CD4-positive, alpha-beta T cell treated with Interleukin-10 for 1 hour (primary cell): ENCODE measurements at regions not wholly inside any gene's neighbourhood (a gene's known extent, or its start where the extent isn't known, plus 50 kb on each side); places are given as distances from the start of the nearest gene placed in this dataset.

Experiments used
- DNase-seq: peaks from one replicate; pipeline ENCODE4 v3.0.0-alpha.2; 2020

GRCh38 chr10:47195274-47195885, 104.6 kb upstream of the GDF10 start:
- no peak for DNase-seq

DNA sequence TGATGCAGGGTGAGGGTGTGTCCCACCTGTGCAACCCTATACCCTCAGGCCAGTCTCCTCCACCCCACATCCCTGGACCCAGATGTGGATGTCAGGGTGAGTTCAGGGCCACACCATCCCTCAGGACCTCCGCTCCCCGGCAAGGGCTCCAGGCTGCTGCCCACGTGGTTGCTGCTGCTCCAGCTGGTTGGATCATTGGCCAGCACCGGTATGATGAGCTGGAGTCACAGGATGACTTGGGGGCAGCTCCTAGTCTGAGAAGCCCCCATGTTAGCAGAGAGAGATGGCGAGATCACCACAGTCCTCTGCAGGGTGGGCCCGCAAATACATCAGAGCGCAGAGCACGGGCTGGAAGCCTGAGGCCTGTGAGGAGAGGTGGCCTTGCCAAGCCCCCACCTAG, 103.3 kb upstream of the GDF10 start:
- no peak for DNase-seq

- DNase-seq: no peak
These were observed 101.8 kb upstream of the GDF10 start for GRCh38 chr10:47198221-47198620.

DNA sequence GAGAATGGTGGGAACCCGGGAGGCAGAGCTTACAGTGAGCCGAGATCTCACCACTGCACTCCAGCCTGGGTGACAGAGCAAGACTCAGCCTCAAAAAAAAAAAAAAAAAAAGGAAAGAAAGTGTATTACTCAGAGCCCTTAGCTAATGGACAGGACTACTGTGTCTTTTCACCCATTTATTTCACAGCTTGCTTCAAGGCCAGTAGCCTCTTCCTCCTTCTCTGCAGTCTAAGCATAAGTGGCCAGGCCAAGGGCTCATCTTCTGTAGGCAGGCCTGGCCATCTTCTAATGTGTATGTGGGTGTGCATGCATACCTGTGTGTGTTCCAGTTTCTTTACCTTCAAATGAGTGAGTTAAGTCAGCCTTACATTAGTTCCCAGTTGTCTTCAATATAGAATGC, 94.8 kb upstream of the GDF10 start:
- no peak for DNase-seq

DNA sequence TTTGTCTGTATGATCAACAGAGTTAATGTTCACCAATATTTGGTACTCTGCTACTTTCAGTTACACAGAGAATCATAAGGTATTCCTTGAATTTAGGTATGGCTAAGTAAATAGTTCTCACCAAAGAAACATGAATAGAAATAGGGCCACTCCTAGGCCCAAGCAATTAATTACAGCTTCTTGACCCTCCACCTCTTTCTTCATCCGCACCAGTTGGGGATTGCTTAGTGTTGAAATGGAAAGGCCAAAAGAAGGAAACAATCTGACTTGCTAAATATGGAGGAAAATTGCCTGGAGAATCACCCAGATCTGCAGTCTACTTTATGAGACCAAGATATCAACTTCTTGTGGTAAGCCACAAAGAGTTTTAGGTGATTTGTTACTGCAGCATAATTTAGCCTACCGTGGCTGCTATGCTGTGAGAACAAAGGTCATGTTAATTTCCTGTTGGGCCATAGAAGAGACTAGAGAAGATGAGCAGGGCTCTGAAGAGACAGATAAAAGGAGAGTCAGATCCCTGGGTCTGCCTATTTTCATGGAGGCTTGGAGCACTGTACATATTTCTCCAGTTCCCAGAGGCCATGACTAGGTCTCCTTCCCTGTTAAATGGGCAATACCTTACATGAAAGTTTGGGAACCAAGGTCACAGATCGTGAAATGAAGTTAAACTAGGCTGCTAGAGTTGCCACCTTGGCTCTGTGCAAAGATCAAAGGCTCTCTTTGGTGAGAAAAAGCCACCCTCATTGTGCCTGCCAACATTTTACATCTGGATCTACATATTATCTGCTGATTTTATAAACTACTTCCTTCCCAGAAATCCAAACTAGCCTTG, 93.3 kb upstream of the GDF10 start:
- DNase-seq: peak; percentile 47

DNA sequence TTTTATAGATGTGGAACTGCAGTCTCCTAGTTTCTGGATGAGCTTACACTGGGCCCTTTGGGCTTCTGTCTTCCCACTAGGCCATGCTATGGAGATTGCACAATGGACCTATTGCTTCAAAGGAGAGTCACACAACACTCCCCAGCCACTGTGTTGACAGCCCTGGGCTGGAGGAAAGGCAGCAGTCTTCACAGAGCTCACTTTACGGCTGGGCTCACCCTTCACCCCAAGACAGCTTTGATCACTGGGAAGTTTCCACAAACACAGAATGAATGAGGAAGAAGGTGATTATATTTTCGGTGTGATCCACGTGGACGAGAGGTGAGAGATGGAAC, 92.7 kb upstream of the GDF10 start:
- DNase-seq: peak; percentile 12

DNA sequence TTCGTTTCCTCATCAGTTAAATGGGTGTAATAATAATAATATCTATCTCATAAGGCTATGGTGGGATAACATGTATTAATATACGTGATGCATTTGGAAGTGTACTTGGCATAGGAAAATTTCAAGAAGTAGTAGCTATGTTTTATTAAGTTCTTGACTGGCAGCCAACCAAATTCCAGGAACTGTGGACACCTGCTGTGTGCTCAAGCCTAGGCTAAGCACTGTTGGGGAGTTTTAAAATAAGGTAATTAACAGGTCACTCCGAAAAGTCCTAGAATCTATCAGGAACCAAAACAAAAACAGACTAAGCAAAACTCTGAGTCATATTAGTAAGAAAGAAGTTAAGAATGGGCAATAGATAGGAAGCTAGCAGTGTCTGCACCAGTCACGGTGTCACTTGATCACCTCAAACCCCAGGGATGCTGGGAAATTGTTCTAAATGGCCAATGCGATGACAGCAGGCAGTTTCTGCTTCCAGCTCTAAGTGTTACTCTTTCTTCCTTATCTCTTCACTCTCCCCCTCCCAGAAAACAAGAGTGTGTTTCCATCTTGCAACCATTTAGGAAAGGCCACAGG, 92.0 kb upstream of the GDF10 start:
- no peak for DNase-seq

GRCh38 chr10:47209466-47209865, 90.5 kb upstream of the GDF10 start:
- DNase-seq: no peak

DNA sequence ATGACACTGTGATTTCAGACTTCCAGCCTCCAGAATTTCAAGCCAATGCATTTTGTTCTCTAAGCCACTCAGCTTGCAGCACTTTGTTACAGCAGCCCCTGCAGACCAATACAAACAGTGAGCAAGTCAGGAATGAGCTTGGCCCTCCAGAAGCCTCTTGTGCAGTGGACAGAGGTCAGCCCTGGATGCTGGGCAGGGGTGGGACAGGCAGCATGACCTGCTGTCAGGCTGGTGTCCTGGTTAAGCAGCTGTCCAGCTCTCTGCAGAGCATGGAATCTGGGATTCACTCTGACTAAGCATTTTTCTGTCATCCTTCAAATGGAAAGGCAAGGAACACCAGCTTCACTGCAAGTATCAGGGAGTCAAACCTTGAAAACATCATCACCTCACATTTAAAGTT, 85.5 kb upstream of the GDF10 start:
- no peak for DNase-seq

GRCh38 chr10:47217113-47217512, 82.9 kb upstream of the GDF10 start:
- no peak for DNase-seq

DNA sequence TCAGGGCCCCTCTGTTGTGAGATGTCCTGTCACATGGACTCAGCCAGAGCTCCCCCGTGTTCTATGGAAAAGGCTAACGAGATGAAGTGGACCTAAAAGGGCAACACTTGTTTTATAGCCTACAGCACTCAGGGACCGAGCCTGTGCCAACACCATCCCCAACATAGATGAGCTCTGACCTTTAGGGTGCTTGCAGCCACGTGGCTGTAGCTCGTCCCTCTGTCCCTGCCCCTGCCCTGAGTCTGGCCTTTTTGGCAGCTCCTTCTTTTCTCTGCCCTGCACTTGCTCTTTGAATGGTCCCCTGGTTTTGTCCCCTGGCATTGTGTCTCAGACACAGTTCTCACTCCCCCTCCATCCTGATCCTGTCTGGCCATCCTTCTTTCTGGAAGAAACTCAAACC, 81.2 kb upstream of the GDF10 start:
- DNase-seq: no peak

DNA sequence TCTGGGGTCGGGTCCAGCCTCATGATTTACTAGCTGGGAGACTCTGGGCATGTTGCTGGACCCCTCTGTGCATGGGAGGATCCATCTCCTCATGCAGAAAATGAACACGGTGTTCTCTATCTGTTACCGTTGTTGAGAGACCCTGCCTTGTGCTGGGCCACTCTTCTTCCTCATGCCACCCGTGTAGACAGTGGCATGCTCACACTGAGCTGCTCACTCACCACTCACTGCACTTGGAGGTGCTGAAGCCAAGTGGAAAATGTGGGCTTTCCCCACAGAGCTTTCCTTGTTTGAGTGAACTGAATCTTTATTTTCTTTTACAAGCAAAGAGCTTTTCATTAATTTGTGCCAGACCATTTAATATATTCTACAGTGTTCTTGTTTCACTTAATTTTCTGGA, 77.5 kb upstream of the GDF10 start:
- DNase-seq: no peak

GRCh38 chr10:47223236-47223635, 76.8 kb upstream of the GDF10 start:
- no peak for DNase-seq

GRCh38 chr10:47224546-47225218, 75.3 kb upstream of the GDF10 start:
- no peak for DNase-seq

- DNase-seq: no peak
These were observed 74.6 kb upstream of the GDF10 start for GRCh38 chr10:47225219-47225927.

GRCh38 chr10:47225928-47226645, 73.9 kb upstream of the GDF10 start:
- DNase-seq: no peak

GRCh38 chr10:47230482-47230881, 69.5 kb upstream of the GDF10 start:
- no peak for DNase-seq

DNA sequence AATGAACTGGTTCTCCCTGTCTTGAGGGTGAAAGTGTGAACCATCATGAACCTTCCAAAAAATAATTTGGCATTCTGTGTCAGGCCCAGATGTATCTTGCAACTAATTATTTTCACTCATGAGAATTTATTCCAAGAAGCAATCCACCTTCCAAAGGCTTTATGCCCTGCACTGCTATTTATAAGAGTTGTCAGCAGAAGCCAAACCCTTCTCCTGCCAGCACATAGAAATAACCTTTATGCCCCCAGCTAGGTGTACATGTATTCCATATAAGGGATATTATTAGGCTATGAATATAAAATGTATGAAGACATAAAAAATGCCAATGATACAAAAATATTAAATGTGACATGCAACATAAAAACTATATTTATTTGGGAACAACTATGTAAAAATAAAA, 69.0 kb upstream of the GDF10 start:
- no peak for DNase-seq

- no peak for DNase-seq
These were observed 68.6 kb upstream of the GDF10 start for GRCh38 chr10:47231414-47231813.

DNA sequence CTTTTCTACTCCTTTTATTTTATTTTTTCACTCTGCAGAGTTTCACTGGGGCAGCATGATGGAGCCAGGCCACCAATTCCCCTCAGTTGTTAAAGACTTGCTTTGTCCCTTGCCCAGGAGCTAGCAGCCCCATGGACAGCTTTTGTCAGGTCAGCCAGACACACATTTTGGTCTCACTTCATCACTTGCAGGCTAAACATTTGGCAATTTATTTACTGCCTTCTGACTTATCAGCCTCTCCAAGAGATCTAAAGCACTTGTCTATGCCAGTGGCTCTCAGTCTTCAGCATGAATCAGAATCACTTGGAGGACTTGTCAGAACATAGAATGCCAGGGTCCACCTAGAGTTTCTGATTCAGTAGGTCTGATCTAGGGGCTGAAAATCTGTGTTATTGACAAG, 66.4 kb upstream of the GDF10 start:
- DNase-seq: no peak

DNA sequence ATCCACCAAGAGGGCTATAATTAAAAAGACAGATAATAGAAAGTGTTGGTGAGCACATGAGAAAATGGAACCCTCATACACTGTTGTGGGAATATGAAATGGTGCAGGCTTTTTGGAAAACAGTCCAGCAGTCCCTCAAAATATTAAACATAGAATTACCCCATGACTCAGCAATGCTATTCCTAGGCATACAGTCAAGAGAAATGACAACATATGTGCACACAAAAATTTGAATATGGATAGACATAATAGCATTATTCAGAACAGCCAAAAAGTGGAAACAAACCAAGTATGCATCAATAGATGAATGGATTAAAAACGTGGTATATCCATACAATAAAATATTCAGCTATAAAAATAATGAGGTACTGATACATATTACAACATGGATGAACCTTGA, 64.5 kb upstream of the GDF10 start:
- no peak for DNase-seq
